Keratinocyte (primary cell): ENCODE measurements at regions not wholly inside any gene's neighbourhood (a gene's known extent, or its start where the extent isn't known, plus 50 kb on each side); places are given as distances from the start of the nearest gene placed in this dataset.

Experiments used
- DNase-seq: peaks from one replicate; pipeline ENCODE4 v3.0.0-alpha.2; 2011; ENCODE audit warnings: low read depth, missing footprints, low spot score
- FAIRE-seq: peaks from 2 replicates; lab custom pipeline; 2011; peaks lifted over from hg19 to GRCh38; lab: Jason Lieb, UNC
- H2AFZ ChIP-seq: 2 replicates; pipeline ENCODE4 v1.6.0; 2012; ENCODE audit warnings: low read length, control low read depth, inconsistent platforms; ENCODE audit not compliant: control insufficient read depth
- H3K27ac ChIP-seq: 2 replicates; pipeline ENCODE4 v1.5.1; 2011; ENCODE audit warnings: low read length; ENCODE audit not compliant: control insufficient read depth, insufficient read depth
- H3K27me3 ChIP-seq: 3 replicates; pipeline ENCODE4 v1.6.0; 2011; ENCODE audit warnings: low read length; ENCODE audit not compliant: control insufficient read depth, insufficient read depth; ENCODE audit errors: extremely low read depth
- H3K36me3 ChIP-seq, 2 experiments: 2 replicates in 1 of 2; 3 replicates in 1 of 2; pipeline ENCODE4 v1.5.1; 2011; ENCODE audit warnings: low read length in 2 of 2, mild to moderate bottlenecking in 1 of 2; ENCODE audit not compliant: control insufficient read depth in 2 of 2, insufficient read depth in 2 of 2; ENCODE audit errors: extremely low read depth in 1 of 2
- H3K4me1 ChIP-seq: 3 replicates; pipeline ENCODE4 v1.5.1; 2011; ENCODE audit warnings: low read length; ENCODE audit not compliant: control insufficient read depth, insufficient read depth; ENCODE audit errors: extremely low read depth
- H3K4me2 ChIP-seq: 3 replicates; pipeline ENCODE4 v1.6.0; 2011; ENCODE audit warnings: low read depth, low read length; ENCODE audit not compliant: control insufficient read depth, insufficient read depth; ENCODE audit errors: extremely low read depth
- H3K4me3 ChIP-seq, 3 experiments: fragments of 200-600 bp in 1 of 3; sonication (generic) in 1 of 3; 2 replicates in 2 of 3; 3 replicates in 1 of 3; pipeline ENCODE4 v1.5.1; 2011 to 2016; ENCODE audit warnings: low read length in 3 of 3, mild to moderate bottlenecking in 3 of 3, control low read depth in 2 of 3, inconsistent platforms in 1 of 3, low read depth in 1 of 3, mixed read lengths in 1 of 3, mixed run types in 1 of 3, moderate library complexity in 1 of 3; ENCODE audit not compliant: control insufficient read depth in 2 of 3, insufficient read depth in 2 of 3; ENCODE audit errors: extremely low read depth in 1 of 3
- H3K79me2 ChIP-seq: 2 replicates; pipeline ENCODE4 v1.6.0; 2012; ENCODE audit warnings: low read length; ENCODE audit not compliant: control insufficient read depth, insufficient read depth
- H3K9ac ChIP-seq: 3 replicates; pipeline ENCODE4 v1.6.0; 2011; ENCODE audit warnings: low read length; ENCODE audit not compliant: control insufficient read depth, insufficient read depth; ENCODE audit errors: extremely low read depth
- H3K9me1 ChIP-seq: 3 replicates; pipeline ENCODE4 v1.6.0; 2011; ENCODE audit warnings: low read length; ENCODE audit not compliant: control insufficient read depth, insufficient read depth; ENCODE audit errors: extremely low read depth
- H3K9me3 ChIP-seq: 2 replicates; pipeline ENCODE4 v1.5.1; 2012; ENCODE audit warnings: low read depth, low read length; ENCODE audit not compliant: control insufficient read depth
- H4K20me1 ChIP-seq: 3 replicates; pipeline ENCODE4 v1.6.0; 2011; ENCODE audit warnings: low read length; ENCODE audit not compliant: control insufficient read depth, insufficient read depth; ENCODE audit errors: extremely low read depth
- EZH2 ChIP-seq: IDR thresholded peaks from one replicate; pipeline ENCODE4 v1.6.1; 2012; ENCODE audit warnings: inconsistent platforms, mild to moderate bottlenecking, low read length, moderate library complexity
- dilution Hi-C: fragments of 300-500 bp; cut with MboI; formaldehyde crosslinking; loops from one replicate; pipeline ENCODE4 v1.7.0; 2020; ENCODE audit warnings: low sequenced_read_pairs; ENCODE audit not compliant: extremely low pct_ligation_motif_present
- TF ChIP-seq, protein P1 (sequence below), 3 experiments: IDR thresholded peaks in 1 of 3; conservative IDR thresholded peaks in 1 of 3; optimal IDR thresholded peaks in 1 of 3; 2 replicates in 2 of 3; 3 replicates in 1 of 3; pipeline versions ENCODE3 to v1.5.1; 2011; ENCODE audit warnings: low read length in 3 of 3, mild to moderate bottlenecking in 3 of 3, moderate library complexity in 2 of 3, control low read depth in 1 of 3, inconsistent platforms in 1 of 3; ENCODE audit not compliant: insufficient read depth in 2 of 3; ENCODE audit errors: extremely low read depth in 1 of 3

DNA sequence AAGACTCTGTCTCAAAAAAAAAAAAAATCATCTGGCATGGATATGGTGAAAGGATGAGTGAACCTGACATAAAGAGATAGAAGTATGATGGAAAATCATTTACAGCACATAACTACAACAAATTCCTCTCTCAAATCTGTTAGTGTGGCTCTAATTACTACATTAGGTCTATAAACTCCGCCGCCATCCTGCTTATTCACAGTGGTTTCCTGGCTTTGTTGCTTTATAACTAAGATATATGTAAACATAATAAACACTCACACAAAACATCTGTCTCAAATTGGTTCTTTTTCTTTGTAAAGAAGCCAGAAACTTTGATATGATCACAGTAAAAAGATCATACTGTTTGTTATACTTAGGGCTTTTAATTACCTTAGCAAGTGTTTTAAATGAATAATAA is 412.6 kb upstream of the FAM98A start:
- Histone ChIP-seq H3K79me2 (no peaks in the 10 kb centered on the region), H3K36me3 (no peaks in the 10 kb centered on the region), H2AFZ (no peak overlapping the region), H3K9me3 (no peaks in the 10 kb centered on the region), H3K9ac (no peak overlapping the region), H4K20me1 (no peaks in the 10 kb centered on the region), H3K4me3 (no peak overlapping the region), H3K27ac (no peak overlapping the region), H3K4me1 (no peaks in the 10 kb centered on the region), H3K4me2 (no peak overlapping the region), H3K27me3 (no peaks in the 10 kb centered on the region), H3K9me1 (no peaks in the 10 kb centered on the region)
- DNase-seq, result no peak
- FAIRE-seq, result no peak
- dilution Hi-C loops, result no loop called here
- TF ChIP-seq EZH2, result no peak
- TF ChIP-seq, protein P1, sequence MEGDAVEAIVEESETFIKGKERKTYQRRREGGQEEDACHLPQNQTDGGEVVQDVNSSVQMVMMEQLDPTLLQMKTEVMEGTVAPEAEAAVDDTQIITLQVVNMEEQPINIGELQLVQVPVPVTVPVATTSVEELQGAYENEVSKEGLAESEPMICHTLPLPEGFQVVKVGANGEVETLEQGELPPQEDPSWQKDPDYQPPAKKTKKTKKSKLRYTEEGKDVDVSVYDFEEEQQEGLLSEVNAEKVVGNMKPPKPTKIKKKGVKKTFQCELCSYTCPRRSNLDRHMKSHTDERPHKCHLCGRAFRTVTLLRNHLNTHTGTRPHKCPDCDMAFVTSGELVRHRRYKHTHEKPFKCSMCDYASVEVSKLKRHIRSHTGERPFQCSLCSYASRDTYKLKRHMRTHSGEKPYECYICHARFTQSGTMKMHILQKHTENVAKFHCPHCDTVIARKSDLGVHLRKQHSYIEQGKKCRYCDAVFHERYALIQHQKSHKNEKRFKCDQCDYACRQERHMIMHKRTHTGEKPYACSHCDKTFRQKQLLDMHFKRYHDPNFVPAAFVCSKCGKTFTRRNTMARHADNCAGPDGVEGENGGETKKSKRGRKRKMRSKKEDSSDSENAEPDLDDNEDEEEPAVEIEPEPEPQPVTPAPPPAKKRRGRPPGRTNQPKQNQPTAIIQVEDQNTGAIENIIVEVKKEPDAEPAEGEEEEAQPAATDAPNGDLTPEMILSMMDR (optimal IDR thresholded peaks at IDR 0.05 in 1 of 3, IDR thresholded peaks at IDR 0.05 in 1 of 3, conservative IDR thresholded peaks at IDR 0.05 in 1 of 3; ENCODE audit: extremely low read depth in 1 of 3, insufficient read depth in 2 of 3, low read length in 3 of 3), result no peak

DNA sequence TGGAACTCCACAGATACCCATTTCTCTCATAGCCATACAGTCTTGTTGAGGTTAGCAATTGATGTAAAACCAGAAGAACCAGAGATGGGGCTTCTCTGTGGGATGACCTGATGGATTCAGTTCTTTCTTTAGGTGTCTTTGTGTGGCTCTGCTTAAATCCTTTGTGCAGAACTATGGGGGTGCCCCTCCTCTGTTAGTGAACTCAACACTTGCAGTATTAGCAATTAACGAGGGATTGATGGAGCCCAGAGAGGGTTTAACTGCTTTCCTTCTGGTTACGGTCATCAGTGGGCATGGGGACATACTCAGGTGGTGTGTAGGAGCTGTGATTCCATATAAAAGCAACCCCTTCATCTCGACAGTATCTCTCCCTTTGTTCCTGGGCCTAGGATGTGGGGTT is 406.8 kb upstream of the FAM98A start:
- Histone ChIP-seq H3K9ac (no peak overlapping the region), H3K27me3 (no peaks in the 10 kb centered on the region), H2AFZ (no peak overlapping the region), H3K4me1 (no peaks in the 10 kb centered on the region), H3K4me2 (no peak overlapping the region), H3K36me3 (no peaks in the 10 kb centered on the region), H3K9me1 (no peaks in the 10 kb centered on the region), H3K9me3 (no peaks in the 10 kb centered on the region), H4K20me1 (no peaks in the 10 kb centered on the region), H3K4me3 (no peak overlapping the region), H3K27ac (no peak overlapping the region), H3K79me2 (no peaks in the 10 kb centered on the region)
- dilution Hi-C loops, result no loop called here
- no peak for TF ChIP-seq EZH2
- TF ChIP-seq, protein P1 (optimal IDR thresholded peaks at IDR 0.05 in 1 of 3, IDR thresholded peaks at IDR 0.05 in 1 of 3, conservative IDR thresholded peaks at IDR 0.05 in 1 of 3; ENCODE audit: extremely low read depth in 1 of 3, insufficient read depth in 2 of 3, low read length in 3 of 3), result no peak
- no peak for DNase-seq
- FAIRE-seq, result no peak
